Central memory CD8-positive, alpha-beta T cell (primary cell): ENCODE measurements at regions not wholly inside any gene's neighbourhood (a gene's known extent, or its start where the extent isn't known, plus 50 kb on each side); places are given as distances from the start of the nearest gene placed in this dataset.
A peak's percentile ranks its signal among the peaks of the same experiment; 100 is the strongest.

Source experiments
- ATAC-seq: fragments of 150-1000 bp; cut with Tn5 transposase; replicated peaks from 2 replicates; pipeline ENCODE4 v1.10.0; 2022; ENCODE audit warnings: mild to moderate bottlenecking, moderate FRiP score, moderate number of reproducible peaks; ENCODE audit not compliant: poor library complexity, severe bottlenecking; ENCODE audit errors: extremely low read depth
- DNase-seq, 2 donors: peaks; one replicate each; pipeline ENCODE4 v3.0.0; 2021; ENCODE audit warnings: low spot score in 2 of 2
- H3K27ac Mint-ChIP-seq: one replicate; pipeline ENCODE4 v1.8.0; 2022; ENCODE audit warnings: low read depth, mild to moderate bottlenecking, moderate library complexity, mixed read lengths
- H3K27me3 Mint-ChIP-seq: one replicate; pipeline ENCODE4 v1.8.0; 2022; ENCODE audit warnings: mixed read lengths
- H3K36me3 Mint-ChIP-seq: one replicate; pipeline ENCODE4 v1.8.0; 2022; ENCODE audit warnings: mild to moderate bottlenecking, moderate library complexity, mixed read lengths; ENCODE audit not compliant: insufficient read depth
- H3K4me1 Mint-ChIP-seq: one replicate; pipeline ENCODE4 v1.8.0; 2022; ENCODE audit warnings: mixed read lengths
- H3K4me3 Mint-ChIP-seq: one replicate; pipeline ENCODE4 v1.8.0; 2022; ENCODE audit warnings: mild to moderate bottlenecking, moderate library complexity, mixed read lengths
- H3K9me3 Mint-ChIP-seq: one replicate; pipeline ENCODE4 v1.8.0; 2022; ENCODE audit warnings: mixed read lengths

GRCh38 chr6:45808042-45808645 is 207.5 kb downstream of the CLIC5 start:
- ATAC-seq (no peak), DNase-seq (no peak)
- H3K27me3 Mint-ChIP-seq: peaks cover 8% of the 10 kb centered on the region
- H3K9me3 Mint-ChIP-seq: no peaks in the 10 kb centered on the region
- no peaks in the 10 kb centered on the region for H3K4me1 Mint-ChIP-seq
- no peak overlapping the region for H3K4me3 Mint-ChIP-seq
- no peaks in the 10 kb centered on the region for H3K36me3 Mint-ChIP-seq
- H3K27ac Mint-ChIP-seq: no peak overlapping the region

GRCh38 chr6:45807311-45808041 is 208.2 kb downstream of the CLIC5 start:
- Mint-ChIP-seq H3K4me3 (no peak overlapping the region), H3K9me3 (no peaks in the 10 kb centered on the region), H3K27me3 (peaks cover 1% of the 10 kb centered on the region), H3K36me3 (no peaks in the 10 kb centered on the region), H3K27ac (no peak overlapping the region), H3K4me1 (no peaks in the 10 kb centered on the region)
- DNase-seq (no peak), ATAC-seq (no peak)

DNA sequence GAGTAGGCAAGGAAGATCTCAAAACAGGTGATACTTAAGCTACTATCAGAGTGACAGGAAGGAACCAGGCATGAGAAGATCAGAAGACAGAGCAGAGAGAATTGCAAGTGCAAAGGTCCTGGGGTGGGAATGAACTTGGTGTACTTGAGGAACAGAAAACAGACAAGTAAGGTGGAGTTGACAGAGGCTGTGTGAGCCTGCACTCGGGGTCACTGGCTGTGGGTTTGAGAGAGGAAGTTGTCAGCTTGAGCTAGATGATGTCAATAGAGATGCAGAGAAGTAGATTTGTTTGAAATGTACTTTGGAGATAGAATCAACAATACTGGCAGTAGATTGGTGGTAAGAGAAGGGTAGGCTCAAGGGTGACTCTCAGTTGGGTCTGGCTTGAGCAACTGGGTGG is 209.5 kb downstream of the CLIC5 start:
- H3K27me3 Mint-ChIP-seq: no peaks in the 10 kb centered on the region
- H3K4me1 Mint-ChIP-seq: peaks cover 8% of the 10 kb centered on the region
- DNase-seq: no peak
- H3K4me3 Mint-ChIP-seq: no peak overlapping the region
- H3K27ac Mint-ChIP-seq: no peak overlapping the region
- no peak for ATAC-seq
- H3K9me3 Mint-ChIP-seq: no peaks in the 10 kb centered on the region
- H3K36me3 Mint-ChIP-seq: no peaks in the 10 kb centered on the region

GRCh38 chr6:45803071-45803470 is 212.6 kb downstream of the CLIC5 start:
- Mint-ChIP-seq H3K9me3 (no peaks in the 10 kb centered on the region), H3K27me3 (no peaks in the 10 kb centered on the region), H3K27ac (no peak overlapping the region), H3K4me1 (peaks cover 8% of the 10 kb centered on the region), H3K36me3 (no peaks in the 10 kb centered on the region), H3K4me3 (no peak overlapping the region)
- DNase-seq: no peak
- ATAC-seq: no peak

DNA sequence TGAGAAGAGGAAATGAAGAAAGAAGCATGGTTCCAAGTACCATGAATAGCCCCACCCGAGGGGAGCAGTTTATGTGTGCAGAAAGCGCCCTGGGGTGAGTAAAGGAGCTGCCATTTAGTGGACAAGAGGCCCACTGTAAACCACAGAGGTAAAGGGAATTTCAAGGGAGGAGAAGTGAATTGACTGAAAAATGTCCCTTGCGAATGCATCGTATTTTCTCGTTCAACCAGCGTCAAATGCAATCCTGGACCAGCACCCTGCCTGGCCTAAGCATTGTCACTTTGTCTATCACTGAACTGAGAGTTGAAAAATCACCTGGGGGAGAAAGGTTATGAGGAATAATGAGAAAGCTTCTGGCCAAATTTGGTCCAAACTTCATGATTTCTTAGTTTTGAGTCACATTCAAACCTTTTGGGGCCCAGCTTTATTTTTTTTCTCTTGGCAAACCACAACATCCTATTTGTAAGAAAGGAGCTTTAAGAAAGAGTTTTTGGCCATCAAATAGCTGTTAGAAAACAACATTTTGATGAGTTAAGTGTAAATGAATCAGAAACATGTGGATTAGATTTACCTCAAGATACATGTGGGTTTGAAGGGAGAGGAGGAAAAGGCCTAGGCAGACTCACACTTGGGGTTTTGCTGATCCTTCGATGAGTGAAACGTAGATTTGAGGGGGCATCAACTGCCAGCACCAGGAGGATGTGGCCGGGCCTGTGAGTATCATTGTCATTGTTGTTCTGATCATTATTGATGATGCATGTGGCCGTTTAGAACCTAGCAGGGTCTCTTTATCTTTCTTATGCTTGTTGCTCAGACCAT is 214.0 kb downstream of the CLIC5 start:
- no peak overlapping the region for H3K4me3 Mint-ChIP-seq
- H3K27me3 Mint-ChIP-seq: no peaks in the 10 kb centered on the region
- H3K9me3 Mint-ChIP-seq: no peaks in the 10 kb centered on the region
- no peak overlapping the region for H3K27ac Mint-ChIP-seq
- peaks cover 8% of the 10 kb centered on the region for H3K4me1 Mint-ChIP-seq
- no peak for DNase-seq
- H3K36me3 Mint-ChIP-seq: no peaks in the 10 kb centered on the region
- peak; percentile 32 for ATAC-seq

- Mint-ChIP-seq H3K36me3 (no peaks in the 10 kb centered on the region), H3K9me3 (no peaks in the 10 kb centered on the region), H3K27ac (no peak overlapping the region), H3K4me1 (peaks cover 8% of the 10 kb centered on the region), H3K4me3 (no peak overlapping the region), H3K27me3 (no peaks in the 10 kb centered on the region)
- ATAC-seq (no peak), DNase-seq (no peak)
Observed at GRCh38 chr6:45800911-45801310, 214.7 kb downstream of the CLIC5 start.

DNA sequence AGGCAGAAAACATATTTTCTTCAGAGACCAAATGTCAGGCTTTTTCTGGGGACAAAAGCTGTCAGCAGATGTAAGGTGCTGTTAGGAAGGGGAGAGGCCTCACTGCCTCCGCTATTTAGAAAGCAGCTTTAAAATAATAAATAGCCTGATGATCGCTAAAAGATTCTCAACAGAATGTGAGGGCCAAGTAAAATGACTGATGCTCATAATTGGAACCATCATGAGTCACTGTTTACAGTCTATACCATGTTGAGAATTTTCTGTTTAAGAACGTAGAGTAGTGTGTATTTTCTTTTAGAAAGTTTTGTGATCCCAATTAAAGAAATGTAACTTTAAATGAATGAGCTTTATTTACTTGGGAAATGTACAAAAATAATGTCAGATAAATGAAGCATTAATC is 220.0 kb downstream of the CLIC5 start:
- DNase-seq: no peak
- ATAC-seq: no peak
- Mint-ChIP-seq H3K27me3 (no peaks in the 10 kb centered on the region), H3K4me3 (no peak overlapping the region), H3K36me3 (no peaks in the 10 kb centered on the region), H3K9me3 (no peaks in the 10 kb centered on the region), H3K4me1 (no peaks in the 10 kb centered on the region), H3K27ac (no peak overlapping the region)

DNA sequence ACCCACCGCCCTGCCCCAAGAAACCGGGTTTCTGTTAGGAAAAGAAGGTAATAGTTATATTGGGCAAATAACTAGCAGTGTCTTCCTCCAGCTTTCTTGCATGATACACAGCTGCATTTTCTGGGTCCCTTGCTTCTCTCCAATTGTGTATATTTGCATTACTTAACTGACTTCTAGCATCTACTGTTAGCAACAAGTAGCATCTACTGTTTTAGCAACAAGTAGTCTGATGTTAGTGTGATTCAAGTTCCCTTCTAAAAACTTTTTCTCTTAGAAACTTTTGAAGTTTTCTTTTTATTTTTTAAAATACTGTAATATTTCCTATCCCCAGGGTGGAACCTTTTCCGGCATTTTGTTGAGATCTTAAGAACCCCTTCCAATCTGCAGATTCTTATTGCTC is 221.2 kb downstream of the CLIC5 start:
- Mint-ChIP-seq H3K4me1 (no peaks in the 10 kb centered on the region), H3K36me3 (no peaks in the 10 kb centered on the region), H3K27ac (no peak overlapping the region), H3K4me3 (no peak overlapping the region), H3K9me3 (no peaks in the 10 kb centered on the region), H3K27me3 (no peaks in the 10 kb centered on the region)
- ATAC-seq: no peak
- DNase-seq: no peak

DNA sequence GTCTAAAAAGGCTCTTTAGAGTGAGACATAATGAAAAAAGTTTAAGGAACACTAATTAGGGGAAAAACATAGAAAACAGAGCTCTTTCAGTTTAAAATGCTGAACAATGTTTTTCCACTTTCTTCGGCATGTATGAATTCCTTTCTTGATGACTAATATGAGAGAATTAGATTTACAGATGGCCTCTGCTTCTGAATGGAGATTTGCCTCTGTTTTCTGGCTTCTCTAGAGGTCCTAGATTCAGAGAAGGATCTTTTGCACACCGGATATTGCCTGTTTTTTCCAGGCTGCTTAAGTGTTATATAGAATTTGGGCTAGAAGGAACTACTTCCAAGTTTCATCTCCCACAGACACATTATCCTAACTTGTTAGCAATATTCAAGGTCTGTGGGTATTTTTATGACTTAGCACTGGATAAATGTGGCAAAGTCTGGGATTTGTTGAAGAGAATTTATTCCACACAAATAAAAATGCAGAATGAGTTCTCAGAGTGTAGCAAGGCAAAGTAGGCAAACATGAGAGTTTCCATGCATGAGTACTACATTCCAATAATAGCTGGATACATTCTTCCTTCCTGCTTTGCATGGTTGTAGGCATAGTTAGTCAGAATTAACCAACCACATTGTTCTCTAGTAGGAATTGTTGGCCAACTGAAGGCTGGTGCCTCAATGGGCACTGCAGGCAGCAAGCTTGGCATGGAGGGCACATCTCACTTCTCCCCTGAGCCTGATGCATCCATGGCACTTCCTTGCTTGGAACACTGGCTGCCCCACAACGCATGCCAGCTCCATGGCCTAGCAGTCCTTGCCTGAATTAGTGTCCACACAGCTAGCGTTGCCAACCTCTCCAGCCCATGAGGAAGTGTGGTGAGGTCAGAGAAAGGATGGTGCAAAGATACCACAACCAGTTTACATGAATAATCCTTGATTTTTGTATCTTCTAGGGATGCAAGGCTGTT is 224.2 kb downstream of the CLIC5 start:
- H3K27me3 Mint-ChIP-seq: no peaks in the 10 kb centered on the region
- H3K9me3 Mint-ChIP-seq: no peaks in the 10 kb centered on the region
- H3K36me3 Mint-ChIP-seq: no peaks in the 10 kb centered on the region
- DNase-seq (no peak), ATAC-seq (no peak)
- H3K4me3 Mint-ChIP-seq: no peak overlapping the region
- H3K27ac Mint-ChIP-seq: no peak overlapping the region
- H3K4me1 Mint-ChIP-seq: no peaks in the 10 kb centered on the region

DNA sequence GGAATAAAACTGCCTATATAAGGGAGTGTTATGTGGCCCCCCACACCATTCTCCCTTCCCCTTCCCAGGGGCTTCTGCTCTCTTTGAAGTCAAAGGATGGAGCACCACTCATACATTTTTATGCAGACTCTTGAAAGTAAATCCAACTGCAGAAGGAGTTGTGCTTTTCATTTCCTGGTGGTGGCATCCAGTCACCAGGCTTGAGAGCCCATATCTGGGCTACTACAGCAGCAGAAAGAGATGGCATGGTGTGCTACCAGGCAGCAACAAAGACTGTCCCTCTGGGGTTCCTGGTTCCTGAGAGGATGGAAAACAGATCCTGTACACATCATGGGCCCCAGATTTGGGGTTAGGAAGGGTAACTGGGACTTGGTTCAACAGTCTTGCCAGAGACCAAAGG is 226.4 kb downstream of the CLIC5 start:
- Mint-ChIP-seq H3K9me3 (no peaks in the 10 kb centered on the region), H3K36me3 (no peaks in the 10 kb centered on the region), H3K4me1 (no peaks in the 10 kb centered on the region), H3K4me3 (no peak overlapping the region), H3K27me3 (no peaks in the 10 kb centered on the region), H3K27ac (no peak overlapping the region)
- DNase-seq (no peak), ATAC-seq (no peak)

- ATAC-seq (no peak), DNase-seq (no peak)
- no peaks in the 10 kb centered on the region for H3K9me3 Mint-ChIP-seq
- H3K27me3 Mint-ChIP-seq: no peaks in the 10 kb centered on the region
- H3K27ac Mint-ChIP-seq: no peak overlapping the region
- H3K4me3 Mint-ChIP-seq: no peak overlapping the region
- no peaks in the 10 kb centered on the region for H3K4me1 Mint-ChIP-seq
- no peaks in the 10 kb centered on the region for H3K36me3 Mint-ChIP-seq
Observed at GRCh38 chr6:45787384-45787783, 228.3 kb downstream of the CLIC5 start.

GRCh38 chr6:45786355-45786781 is 229.3 kb downstream of the CLIC5 start:
- Mint-ChIP-seq H3K36me3 (no peaks in the 10 kb centered on the region), H3K4me1 (no peaks in the 10 kb centered on the region), H3K27ac (no peak overlapping the region), H3K9me3 (no peaks in the 10 kb centered on the region), H3K4me3 (no peak overlapping the region), H3K27me3 (no peaks in the 10 kb centered on the region)
- DNase-seq: no peak
- ATAC-seq: no peak
